WI38 (cell line): ENCODE measurements at regions not wholly inside any gene's neighbourhood (a gene's known extent, or its start where the extent isn't known, plus 50 kb on each side); places are given as distances from the start of the nearest gene placed in this dataset.

Experiments used
- H3K4me3 ChIP-seq: 2 replicates; pipeline ENCODE4 v1.5.1; 2011; ENCODE audit warnings: low read depth, mild to moderate bottlenecking, control low read depth, low read length
- CTCF ChIP-seq: IDR thresholded peaks from 2 replicates; pipeline ENCODE4 v1.5.1; 2012; ENCODE audit warnings: low read depth, mild to moderate bottlenecking, control low read depth, low read length

DNA sequence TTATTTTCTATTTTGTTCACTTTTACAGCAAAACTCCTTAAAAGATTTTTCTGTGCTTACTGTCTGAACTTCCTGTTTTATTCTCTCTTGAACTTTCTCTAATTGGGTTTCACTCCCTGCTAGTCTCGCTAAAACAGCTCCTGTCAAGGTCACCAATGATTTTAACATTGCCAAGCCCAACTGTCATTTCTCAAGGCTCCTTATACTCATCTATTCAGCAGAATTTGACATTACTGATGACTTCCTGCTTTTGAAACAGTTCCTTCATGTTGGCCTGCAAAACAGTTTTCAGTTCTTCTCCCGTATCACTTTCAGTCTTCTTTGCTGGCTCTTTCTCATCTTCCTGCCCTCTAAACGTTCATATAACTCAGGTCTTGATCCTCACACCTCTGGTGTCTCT is 268.5 kb upstream of the USP15 start:
- TF ChIP-seq CTCF: no peak
- no peak overlapping the region for H3K4me3 ChIP-seq

GRCh38 chr12:61993734-61994345 is 266.4 kb upstream of the USP15 start:
- no peak for TF ChIP-seq CTCF
- no peak overlapping the region for H3K4me3 ChIP-seq

DNA sequence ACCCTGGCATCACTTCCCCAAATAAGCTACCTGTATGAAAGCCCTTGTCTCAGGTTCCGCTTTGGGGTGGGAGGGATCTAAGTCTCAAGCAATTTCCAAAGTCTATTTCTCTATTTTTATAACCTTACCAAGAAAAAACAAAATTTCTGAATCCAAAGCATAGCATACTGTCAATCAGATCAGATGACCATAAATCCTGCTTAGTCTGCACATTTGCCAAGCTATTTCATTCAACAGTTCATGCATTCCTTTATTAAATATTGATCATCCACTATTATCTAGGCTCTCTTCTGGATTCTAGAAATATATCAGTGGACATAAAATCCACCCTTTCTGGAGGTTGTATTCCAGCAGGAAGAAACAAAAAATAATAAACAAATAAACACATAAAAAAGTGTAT is 263.5 kb upstream of the USP15 start:
- no peak for TF ChIP-seq CTCF
- H3K4me3 ChIP-seq: no peak overlapping the region

- no peak for TF ChIP-seq CTCF
- H3K4me3 ChIP-seq: no peak overlapping the region
These were observed 261.4 kb upstream of the USP15 start for GRCh38 chr12:61998791-61999190.

- no peak for TF ChIP-seq CTCF
- H3K4me3 ChIP-seq: no peak overlapping the region
These were observed 260.9 kb upstream of the USP15 start for GRCh38 chr12:61999311-61999710.

DNA sequence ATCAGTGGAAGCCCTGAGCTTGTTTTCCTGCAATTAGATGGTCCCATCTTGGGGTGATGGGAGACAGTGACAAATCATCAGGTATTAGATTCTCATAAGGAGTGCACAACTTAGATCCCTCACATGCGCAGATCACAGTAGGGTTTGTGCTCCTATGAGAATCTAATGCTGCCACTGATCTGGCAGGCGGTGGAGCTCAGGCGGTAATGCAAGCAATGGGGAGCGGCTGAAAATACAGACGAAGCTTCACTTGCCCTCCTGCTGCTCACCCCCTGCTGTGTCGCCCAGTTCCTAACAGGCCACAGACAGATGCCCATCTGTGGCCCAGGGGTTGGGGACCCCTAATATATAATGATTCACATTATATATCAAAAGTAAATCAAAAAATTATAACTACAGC is 258.8 kb upstream of the USP15 start:
- no peak for TF ChIP-seq CTCF
- no peak overlapping the region for H3K4me3 ChIP-seq

GRCh38 chr12:62003226-62003625 is 257.0 kb upstream of the USP15 start:
- no peak for TF ChIP-seq CTCF
- H3K4me3 ChIP-seq: no peak overlapping the region
